K562 (cell line): ENCODE measurements at regions not wholly inside any gene's neighbourhood (a gene's known extent, or its start where the extent isn't known, plus 50 kb on each side); places are given as distances from the start of the nearest gene placed in this dataset.
A peak's percentile ranks its signal among the peaks of the same experiment; 100 is the strongest.

Experiments used
- ARID4B ChIP-seq: sonication (generic); formaldehyde crosslinking; IDR thresholded peaks from 2 replicates; pipeline ENCODE4 v1.8.0; 2022; ENCODE audit warnings: mild to moderate bottlenecking, missing genetic modification reagents
- MLLT1 ChIP-seq, 2 experiments: fragments of 450-650 bp; IDR thresholded peaks; 2 replicates each; pipeline ENCODE4 v1.6.1; 2016
- NCOA4 ChIP-seq: fragments of 450-650 bp; IDR thresholded peaks from 2 replicates; pipeline ENCODE4 v1.6.1; 2018; ENCODE audit warnings: mild to moderate bottlenecking; ENCODE audit not compliant: partially characterized antibody
- RAD21 ChIP-seq, 2 experiments: fragments of 250-450 bp in 1 of 2; fragments of 450-650 bp in 1 of 2; sonication (Bioruptor Pico) in 1 of 2; formaldehyde crosslinking in 1 of 2; IDR thresholded peaks in 1 of 2; conservative IDR thresholded peaks in 1 of 2; 2 replicates each; pipeline versions ENCODE4 v1.4.0 to v1.8.0; 2020 to 2022; ENCODE audit warnings: mild to moderate bottlenecking in 2 of 2, moderate library complexity in 1 of 2
- TEAD2 ChIP-seq: fragments of 450-650 bp; IDR thresholded peaks from 2 replicates; pipeline ENCODE4 v1.6.1; 2016; ENCODE audit warnings: missing genetic modification characterization, control low read depth, missing compliant biosample characterization
- ZBTB33 ChIP-seq: sonication (generic); formaldehyde crosslinking; IDR thresholded peaks from 2 replicates; pipeline ENCODE4 v1.8.1; 2023; ENCODE audit warnings: mild to moderate bottlenecking, missing genetic modification reagents
- ZNF274 ChIP-seq: IDR thresholded peaks from 2 replicates; pipeline ENCODE4 v1.6.1; 2011; ENCODE audit warnings: low read depth, mild to moderate bottlenecking, low read length, moderate library complexity, borderline replicate concordance
- TF ChIP-seq, protein P1 (sequence below): fragments of 250-450 bp; sonication (Bioruptor Pico); IDR thresholded peaks from 2 replicates; pipeline ENCODE4 v1.8.0; 2022; ENCODE audit warnings: moderate library complexity, mild to moderate bottlenecking, inconsistent platforms
- TF ChIP-seq, protein P2 (sequence below), 2 experiments: fragments of 450-650 bp; formaldehyde crosslinking in 1 of 2; IDR thresholded peaks; 2 replicates each; pipeline versions ENCODE4 v1.4.0 to v1.6.1; 2014 to 2020; ENCODE audit warnings: mild to moderate bottlenecking in 2 of 2, borderline replicate concordance in 1 of 2, low read depth in 1 of 2

GRCh38 chr1:116842654-116843053, 67.1 kb upstream of the PTGFRN start (continued):
- TF ChIP-seq ARID4B (CRISPR knock-in tag), result no peak
- TF ChIP-seq MLLT1 (IDR thresholded peaks at IDR 0.05), result peak in 1 of 2 experiments; percentile 53; a peak in 1 of 4 replicates
- peak in 1 of 2 experiments; percentile 78 for TF ChIP-seq RAD21 (CRISPR knock-in tag; conservative IDR thresholded peaks at IDR 0.05 in 1 of 2, IDR thresholded peaks at IDR 0.05 in 1 of 2)
- no peak for TF ChIP-seq ZNF274
- TF ChIP-seq NCOA4, result no peak
- TF ChIP-seq TEAD2 (tag), result peak; percentile 89
- peak; percentile 90 for TF ChIP-seq ZBTB33 (CRISPR knock-in tag)
- TF ChIP-seq, protein P1, sequence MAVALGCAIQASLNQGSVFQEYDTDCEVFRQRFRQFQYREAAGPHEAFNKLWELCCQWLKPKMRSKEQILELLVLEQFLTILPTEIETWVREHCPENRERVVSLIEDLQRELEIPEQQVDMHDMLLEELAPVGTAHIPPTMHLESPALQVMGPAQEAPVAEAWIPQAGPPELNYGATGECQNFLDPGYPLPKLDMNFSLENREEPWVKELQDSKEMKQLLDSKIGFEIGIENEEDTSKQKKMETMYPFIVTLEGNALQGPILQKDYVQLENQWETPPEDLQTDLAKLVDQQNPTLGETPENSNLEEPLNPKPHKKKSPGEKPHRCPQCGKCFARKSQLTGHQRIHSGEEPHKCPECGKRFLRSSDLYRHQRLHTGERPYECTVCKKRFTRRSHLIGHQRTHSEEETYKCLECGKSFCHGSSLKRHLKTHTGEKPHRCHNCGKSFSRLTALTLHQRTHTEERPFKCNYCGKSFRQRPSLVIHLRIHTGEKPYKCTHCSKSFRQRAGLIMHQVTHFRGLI (CRISPR knock-in tag), result no peak
- TF ChIP-seq, protein P2, sequence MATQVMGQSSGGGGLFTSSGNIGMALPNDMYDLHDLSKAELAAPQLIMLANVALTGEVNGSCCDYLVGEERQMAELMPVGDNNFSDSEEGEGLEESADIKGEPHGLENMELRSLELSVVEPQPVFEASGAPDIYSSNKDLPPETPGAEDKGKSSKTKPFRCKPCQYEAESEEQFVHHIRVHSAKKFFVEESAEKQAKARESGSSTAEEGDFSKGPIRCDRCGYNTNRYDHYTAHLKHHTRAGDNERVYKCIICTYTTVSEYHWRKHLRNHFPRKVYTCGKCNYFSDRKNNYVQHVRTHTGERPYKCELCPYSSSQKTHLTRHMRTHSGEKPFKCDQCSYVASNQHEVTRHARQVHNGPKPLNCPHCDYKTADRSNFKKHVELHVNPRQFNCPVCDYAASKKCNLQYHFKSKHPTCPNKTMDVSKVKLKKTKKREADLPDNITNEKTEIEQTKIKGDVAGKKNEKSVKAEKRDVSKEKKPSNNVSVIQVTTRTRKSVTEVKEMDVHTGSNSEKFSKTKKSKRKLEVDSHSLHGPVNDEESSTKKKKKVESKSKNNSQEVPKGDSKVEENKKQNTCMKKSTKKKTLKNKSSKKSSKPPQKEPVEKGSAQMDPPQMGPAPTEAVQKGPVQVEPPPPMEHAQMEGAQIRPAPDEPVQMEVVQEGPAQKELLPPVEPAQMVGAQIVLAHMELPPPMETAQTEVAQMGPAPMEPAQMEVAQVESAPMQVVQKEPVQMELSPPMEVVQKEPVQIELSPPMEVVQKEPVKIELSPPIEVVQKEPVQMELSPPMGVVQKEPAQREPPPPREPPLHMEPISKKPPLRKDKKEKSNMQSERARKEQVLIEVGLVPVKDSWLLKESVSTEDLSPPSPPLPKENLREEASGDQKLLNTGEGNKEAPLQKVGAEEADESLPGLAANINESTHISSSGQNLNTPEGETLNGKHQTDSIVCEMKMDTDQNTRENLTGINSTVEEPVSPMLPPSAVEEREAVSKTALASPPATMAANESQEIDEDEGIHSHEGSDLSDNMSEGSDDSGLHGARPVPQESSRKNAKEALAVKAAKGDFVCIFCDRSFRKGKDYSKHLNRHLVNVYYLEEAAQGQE (IDR thresholded peaks at IDR 0.05; ENCODE audit: borderline replicate concordance), result peak; percentile 45; the same call in 1 of the 2 replicates
- TF ChIP-seq, protein P2 (CRISPR knock-in tag; IDR thresholded peaks at IDR 0.05; ENCODE audit: low read depth), result no peak
